GM13977 (cell line): ENCODE measurements at regions not wholly inside any gene's neighbourhood (a gene's known extent, or its start where the extent isn't known, plus 50 kb on each side); places are given as distances from the start of the nearest gene placed in this dataset.

Source experiments
- DNase-seq: peaks from one replicate; pipeline ENCODE4 v3.0.0; 2012; ENCODE audit warnings: low spot score
- in situ Hi-C: fragments of 300-500 bp; cut with MboI; formaldehyde crosslinking; loops from one replicate; pipeline ENCODE4 v1.12.0; 2022; ENCODE audit warnings: low sequenced_read_pairs, low pct_unique_long_range_greater_than_20kb, mixed read lengths, inconsistent platforms; ENCODE audit not compliant: unreplicated experiment
- TF ChIP-seq, protein P1 (sequence below): IDR thresholded peaks from 2 replicates; pipeline ENCODE4 v1.5.1; 2012; ENCODE audit warnings: mild to moderate bottlenecking, control low read depth; ENCODE audit not compliant: insufficient read depth; ENCODE audit errors: extremely low read depth, missing control alignments

DNA sequence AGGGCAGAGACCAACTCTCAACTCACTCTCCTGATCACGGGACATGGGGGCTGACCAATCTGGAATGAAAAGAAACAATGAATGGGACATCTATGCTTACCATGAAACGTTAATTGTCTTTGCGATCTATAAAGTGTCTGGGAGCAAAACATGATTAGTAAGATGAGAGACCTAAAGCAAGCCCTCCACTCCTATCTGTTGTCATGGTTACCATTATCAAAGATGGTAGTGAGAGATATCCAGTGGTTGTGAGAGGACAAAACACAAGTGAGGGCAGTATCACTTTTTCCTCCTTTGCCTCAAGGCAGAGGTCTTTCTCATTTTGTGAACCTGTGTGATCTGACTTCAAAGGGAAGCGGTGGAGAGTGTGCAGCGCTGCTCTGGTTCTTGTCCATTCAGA, 130.1 kb downstream of the LSM5 start:
- TF ChIP-seq, protein P1, sequence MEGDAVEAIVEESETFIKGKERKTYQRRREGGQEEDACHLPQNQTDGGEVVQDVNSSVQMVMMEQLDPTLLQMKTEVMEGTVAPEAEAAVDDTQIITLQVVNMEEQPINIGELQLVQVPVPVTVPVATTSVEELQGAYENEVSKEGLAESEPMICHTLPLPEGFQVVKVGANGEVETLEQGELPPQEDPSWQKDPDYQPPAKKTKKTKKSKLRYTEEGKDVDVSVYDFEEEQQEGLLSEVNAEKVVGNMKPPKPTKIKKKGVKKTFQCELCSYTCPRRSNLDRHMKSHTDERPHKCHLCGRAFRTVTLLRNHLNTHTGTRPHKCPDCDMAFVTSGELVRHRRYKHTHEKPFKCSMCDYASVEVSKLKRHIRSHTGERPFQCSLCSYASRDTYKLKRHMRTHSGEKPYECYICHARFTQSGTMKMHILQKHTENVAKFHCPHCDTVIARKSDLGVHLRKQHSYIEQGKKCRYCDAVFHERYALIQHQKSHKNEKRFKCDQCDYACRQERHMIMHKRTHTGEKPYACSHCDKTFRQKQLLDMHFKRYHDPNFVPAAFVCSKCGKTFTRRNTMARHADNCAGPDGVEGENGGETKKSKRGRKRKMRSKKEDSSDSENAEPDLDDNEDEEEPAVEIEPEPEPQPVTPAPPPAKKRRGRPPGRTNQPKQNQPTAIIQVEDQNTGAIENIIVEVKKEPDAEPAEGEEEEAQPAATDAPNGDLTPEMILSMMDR = no peak
- DNase-seq = no peak
- in situ Hi-C loops = no loop called here

DNA sequence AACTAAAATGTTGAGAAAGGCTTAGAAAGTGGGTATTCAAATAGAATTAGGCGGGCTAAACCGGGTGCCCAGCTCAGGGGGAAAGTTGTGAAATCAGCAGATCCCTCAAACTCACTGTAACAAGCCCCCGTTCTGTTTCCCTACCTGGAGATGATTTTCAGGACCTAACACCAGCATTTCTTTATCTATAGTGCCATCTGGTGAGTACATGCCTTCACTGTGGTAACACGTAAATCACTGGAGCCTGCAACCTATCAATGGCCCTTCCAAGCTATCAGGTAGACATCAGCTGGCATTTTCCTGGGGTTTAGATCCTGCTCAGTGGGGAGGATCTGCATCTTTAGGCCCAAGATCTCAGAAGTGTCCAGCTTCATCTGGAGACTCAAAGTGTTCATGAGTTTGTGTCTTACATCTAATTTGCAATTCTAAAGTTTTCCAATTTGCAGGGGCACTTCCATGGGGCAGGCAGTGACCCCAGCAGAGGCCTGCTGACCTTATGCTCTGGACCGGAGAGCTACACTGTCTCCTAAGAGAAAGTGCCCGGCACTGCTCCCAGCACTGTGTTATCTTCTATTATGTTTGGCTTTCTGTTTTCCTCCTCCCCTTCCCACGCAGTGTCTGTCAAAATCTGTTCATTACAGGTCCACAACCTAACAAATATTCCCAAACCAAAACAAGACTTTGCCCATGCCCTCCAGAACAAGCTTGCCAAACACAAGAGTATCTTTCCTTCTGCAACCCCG, 132.5 kb downstream of the LSM5 start:
- DNase-seq = peak; percentile 40
- TF ChIP-seq, protein P1 = peak; percentile 1
- in situ Hi-C loops = no loop called here

DNA sequence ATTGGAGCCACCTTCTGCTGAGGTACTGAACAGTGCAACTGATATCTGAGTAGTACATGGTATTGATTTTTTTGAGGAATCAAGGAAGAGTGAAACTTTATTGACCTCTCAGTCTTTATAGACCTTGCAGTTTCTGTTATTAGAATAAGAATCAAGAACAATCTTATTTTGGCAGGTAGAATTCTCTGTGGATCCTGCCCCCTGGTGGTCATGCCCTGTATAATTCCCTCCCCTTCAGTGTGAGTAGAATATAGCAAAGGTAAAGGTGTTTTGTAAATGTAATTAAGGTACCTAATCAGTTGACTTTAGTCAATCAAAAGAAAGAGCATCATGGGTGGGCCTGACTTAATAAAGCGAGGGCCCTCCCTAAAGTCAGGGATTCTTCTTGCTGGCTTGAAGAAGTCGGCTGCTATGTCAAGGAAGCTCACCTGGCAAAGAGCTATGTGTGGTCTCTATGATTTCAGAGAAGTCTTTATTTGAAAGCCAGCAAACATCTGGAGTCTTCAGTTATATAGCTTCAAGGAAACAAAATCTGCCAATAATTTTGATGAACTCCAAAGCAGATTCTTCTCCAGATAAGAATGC, 142.8 kb downstream of the LSM5 start:
- peak; percentile 36 for DNase-seq
- TF ChIP-seq, protein P1 = peak; percentile 71
- in situ Hi-C loops = loop anchor here (25.0 kb wide), 2 partner anchors 135 to 610 kb away; no protein-coding TSS in a partner anchor

DNA sequence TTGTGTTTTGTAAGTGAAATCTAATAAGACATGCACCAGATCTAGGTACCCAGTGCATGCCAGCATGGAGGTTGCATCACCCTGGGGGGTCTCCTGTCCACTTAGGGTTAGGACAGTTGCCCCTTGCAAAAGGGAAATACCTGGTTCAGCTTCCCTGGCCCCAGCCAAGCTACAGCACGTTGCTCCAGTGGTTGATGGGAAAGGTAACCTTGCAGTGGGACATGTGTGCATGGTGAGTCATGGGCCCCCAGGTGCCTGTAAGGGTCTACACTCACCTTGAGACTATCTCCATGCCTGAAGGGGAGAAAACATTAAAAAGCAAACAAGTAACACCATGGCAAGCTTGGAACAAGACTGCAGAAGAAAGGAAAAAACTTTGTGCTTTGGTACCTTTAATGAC, 143.9 kb downstream of the LSM5 start:
- DNase-seq = no peak
- in situ Hi-C loops = loop anchor here (25.0 kb wide), 2 partner anchors 134 to 609 kb away; no protein-coding TSS in a partner anchor
- TF ChIP-seq, protein P1 = no peak

DNA sequence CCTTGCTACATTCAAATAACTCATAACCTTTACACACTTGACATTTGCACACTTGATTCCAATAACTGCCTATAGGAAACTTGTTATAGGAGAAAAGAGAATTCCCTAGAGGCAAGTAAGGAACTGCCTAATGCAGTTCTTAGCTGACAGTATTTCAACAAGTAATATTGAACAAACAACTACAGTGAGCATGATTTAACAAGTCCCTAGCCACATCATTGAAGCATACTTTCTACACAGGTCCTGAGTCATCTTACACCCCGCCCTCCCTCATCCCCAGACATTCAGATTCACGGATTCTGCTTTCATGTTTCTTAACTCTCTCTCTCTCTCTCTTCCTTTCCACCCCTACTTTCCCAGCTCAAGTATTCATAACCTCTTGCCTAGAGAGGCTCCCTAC, 153.5 kb downstream of the LSM5 start:
- TF ChIP-seq, protein P1 = no peak
- no peak for DNase-seq
- in situ Hi-C loops = loop anchor here (25.0 kb wide), 2 partner anchors 124 to 599 kb away; no protein-coding TSS in a partner anchor

DNA sequence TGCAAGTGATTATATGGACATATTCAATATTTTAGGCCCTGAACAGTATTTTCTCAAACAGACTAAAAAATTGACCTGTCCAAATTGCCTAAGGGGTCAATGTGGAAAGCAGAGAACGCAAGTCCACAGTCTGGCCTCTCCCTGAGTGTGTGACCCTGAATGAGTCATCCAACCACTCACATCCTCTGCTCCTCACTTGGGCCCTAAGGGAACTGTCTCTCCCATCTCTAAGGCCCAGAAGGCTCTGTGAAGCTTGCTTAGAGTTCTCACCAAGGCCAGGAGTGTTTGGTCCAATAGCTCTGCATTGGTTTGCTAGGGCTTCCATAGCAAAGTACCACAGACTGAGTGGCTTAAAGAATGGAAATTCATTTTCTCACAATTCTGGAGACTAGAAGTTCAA, 155.1 kb downstream of the LSM5 start:
- in situ Hi-C loops = loop anchor here (25.0 kb wide), 2 partner anchors 123 to 598 kb away; no protein-coding TSS in a partner anchor
- TF ChIP-seq, protein P1 = no peak
- no peak for DNase-seq
